Fibroblast of lung (primary cell): ENCODE measurements at regions not wholly inside any gene's neighbourhood (a gene's known extent, or its start where the extent isn't known, plus 50 kb on each side); places are given as distances from the start of the nearest gene placed in this dataset.

Experiments used
- DNase-seq, 2 donors: peaks; one replicate each; pipeline versions ENCODE4 v3.0.0 to v3.0.0-alpha.2; 2010; ENCODE audit warnings: low read depth in 2 of 2
- H2AFZ ChIP-seq: 2 replicates; pipeline ENCODE4 v1.5.1; 2012; ENCODE audit warnings: low read length, control low read depth, inconsistent platforms
- H3K27ac ChIP-seq: 2 replicates; pipeline ENCODE4 v1.5.1; 2011; ENCODE audit warnings: low read length, control low read depth; ENCODE audit not compliant: insufficient read depth
- H3K27me3 ChIP-seq: 2 replicates; pipeline ENCODE4 v1.5.1; 2011; ENCODE audit warnings: mild to moderate bottlenecking, low read length; ENCODE audit not compliant: control insufficient read depth, insufficient read depth
- H3K36me3 ChIP-seq: 2 replicates; pipeline ENCODE4 v1.5.1; 2011; ENCODE audit warnings: low read length; ENCODE audit not compliant: control insufficient read depth, insufficient read depth
- H3K4me1 ChIP-seq: 2 replicates; pipeline ENCODE4 v1.5.1; 2011; ENCODE audit warnings: low read length; ENCODE audit not compliant: control insufficient read depth, insufficient read depth; ENCODE audit errors: extremely low read depth
- H3K4me2 ChIP-seq: 2 replicates; pipeline ENCODE4 v1.5.1; 2011; ENCODE audit warnings: low read length, control low read depth; ENCODE audit not compliant: insufficient read depth; ENCODE audit errors: extremely low read depth
- H3K4me3 ChIP-seq, 4 experiments: fragments of 200-600 bp in 1 of 4; sonication (generic) in 1 of 4; replicated peaks in 1 of 4; 2 replicates each; pipeline ENCODE4 v1.5.1; 2011 to 2016; ENCODE audit warnings: low read length in 4 of 4, low read depth in 3 of 4, mild to moderate bottlenecking in 3 of 4, control low read depth in 2 of 4, inconsistent platforms in 1 of 4, mixed read lengths in 1 of 4; ENCODE audit not compliant: insufficient read depth in 1 of 4; ENCODE audit errors: control extremely low read depth in 1 of 4
- H3K79me2 ChIP-seq: 2 replicates; pipeline ENCODE4 v1.5.1; 2012; ENCODE audit warnings: mild to moderate bottlenecking, low read length, inconsistent platforms; ENCODE audit not compliant: control insufficient read depth, insufficient read depth
- H3K9ac ChIP-seq: 2 replicates; pipeline ENCODE4 v1.5.1; 2011; ENCODE audit warnings: mild to moderate bottlenecking, low read length, control low read depth; ENCODE audit not compliant: insufficient read depth
- H3K9me3 ChIP-seq: 2 replicates; pipeline ENCODE4 v1.5.1; 2012; ENCODE audit warnings: low read depth, low read length; ENCODE audit not compliant: control insufficient read depth, insufficient read depth
- H4K20me1 ChIP-seq: 2 replicates; pipeline ENCODE4 v1.5.1; 2011; ENCODE audit warnings: low read length; ENCODE audit not compliant: control insufficient read depth, insufficient read depth; ENCODE audit errors: extremely low read depth
- CTCF ChIP-seq, 2 donors: IDR thresholded peaks in 1 of 2; conservative IDR thresholded peaks in 1 of 2; 1 replicate in 1 of 2; 2 replicates in 1 of 2; pipeline ENCODE4 v1.5.1; 2011 to 2012; ENCODE audit warnings: low read length in 2 of 2, control low read depth in 1 of 2, inconsistent platforms in 1 of 2, low read depth in 1 of 2, mild to moderate bottlenecking in 1 of 2
- EZH2 ChIP-seq: IDR thresholded peaks from 2 replicates; pipeline ENCODE4 v1.5.1; 2012; ENCODE audit warnings: low read length, control low read depth, mild to moderate bottlenecking; ENCODE audit errors: missing control alignments

- Histone ChIP-seq H3K9me3 (no peaks in the 10 kb centered on the region), H3K36me3 (no peaks in the 10 kb centered on the region), H3K27ac (no peak overlapping the region), H3K27me3 (no peaks in the 10 kb centered on the region), H3K4me2 (no peak overlapping the region), H2AFZ (no peak overlapping the region), H3K4me1 (no peaks in the 10 kb centered on the region), H3K79me2 (no peaks in the 10 kb centered on the region), H4K20me1 (no peaks in the 10 kb centered on the region), H3K4me3 (no peak overlapping the region), H3K9ac (no peak overlapping the region)
- no peak for TF ChIP-seq EZH2
- TF ChIP-seq CTCF (conservative IDR thresholded peaks at IDR 0.05 in 1 of 2, IDR thresholded peaks at IDR 0.05 in 1 of 2; ENCODE audit: low read depth in 1 of 2, low read length in 2 of 2): no peak
- DNase-seq: no peak
Measured at GRCh38 chr14:86539361-86540070, 1009.6 kb downstream of the FLRT2 start.

GRCh38 chr14:86533834-86534233 lies 1003.9 kb downstream of the FLRT2 start:
- Histone ChIP-seq H3K4me3 (no peak overlapping the region), H3K27ac (no peak overlapping the region), H4K20me1 (no peaks in the 10 kb centered on the region), H3K79me2 (no peaks in the 10 kb centered on the region), H3K36me3 (no peaks in the 10 kb centered on the region), H3K9me3 (no peaks in the 10 kb centered on the region), H3K4me2 (no peak overlapping the region), H3K4me1 (no peaks in the 10 kb centered on the region), H3K27me3 (no peaks in the 10 kb centered on the region), H3K9ac (no peak overlapping the region), H2AFZ (no peak overlapping the region)
- DNase-seq: no peak
- TF ChIP-seq EZH2 (no peak), CTCF (conservative IDR thresholded peaks at IDR 0.05 in 1 of 2, IDR thresholded peaks at IDR 0.05 in 1 of 2; ENCODE audit: low read depth in 1 of 2, low read length in 2 of 2) (no peak)

- no peak overlapping the region for H3K4me2 ChIP-seq
- H3K27me3 ChIP-seq: no peaks in the 10 kb centered on the region
- no peak overlapping the region for H3K4me3 ChIP-seq
- H3K9me3 ChIP-seq: no peaks in the 10 kb centered on the region
- H3K4me1 ChIP-seq: no peaks in the 10 kb centered on the region
- H3K36me3 ChIP-seq: no peaks in the 10 kb centered on the region
- H3K9ac ChIP-seq: no peak overlapping the region
- no peak overlapping the region for H2AFZ ChIP-seq
- no peaks in the 10 kb centered on the region for H3K79me2 ChIP-seq
- H4K20me1 ChIP-seq: no peaks in the 10 kb centered on the region
- H3K27ac ChIP-seq: no peak overlapping the region
- DNase-seq: peak; percentile 12 to 29
- no peak for TF ChIP-seq EZH2
- no peak for TF ChIP-seq CTCF (conservative IDR thresholded peaks at IDR 0.05 in 1 of 2, IDR thresholded peaks at IDR 0.05 in 1 of 2; ENCODE audit: low read depth in 1 of 2, low read length in 2 of 2)
Measured at GRCh38 chr14:86532219-86532618, 1002.3 kb downstream of the FLRT2 start.
